NCI-H446 (cell line): ENCODE measurements at regions not wholly inside any gene's neighbourhood (a gene's known extent, or its start where the extent isn't known, plus 50 kb on each side); places are given as distances from the start of the nearest gene placed in this dataset.
"Not testable (repeated sequence)": the region's sequence is repeated elsewhere in the genome, so short reads cannot be mapped to it uniquely, and the experiment has no call there.

Source experiments
- DNase-seq, 2 experiments: peaks; one replicate each; lab custom pipeline; 2025; lab: John Stamatoyannopoulos, UW

DNA sequence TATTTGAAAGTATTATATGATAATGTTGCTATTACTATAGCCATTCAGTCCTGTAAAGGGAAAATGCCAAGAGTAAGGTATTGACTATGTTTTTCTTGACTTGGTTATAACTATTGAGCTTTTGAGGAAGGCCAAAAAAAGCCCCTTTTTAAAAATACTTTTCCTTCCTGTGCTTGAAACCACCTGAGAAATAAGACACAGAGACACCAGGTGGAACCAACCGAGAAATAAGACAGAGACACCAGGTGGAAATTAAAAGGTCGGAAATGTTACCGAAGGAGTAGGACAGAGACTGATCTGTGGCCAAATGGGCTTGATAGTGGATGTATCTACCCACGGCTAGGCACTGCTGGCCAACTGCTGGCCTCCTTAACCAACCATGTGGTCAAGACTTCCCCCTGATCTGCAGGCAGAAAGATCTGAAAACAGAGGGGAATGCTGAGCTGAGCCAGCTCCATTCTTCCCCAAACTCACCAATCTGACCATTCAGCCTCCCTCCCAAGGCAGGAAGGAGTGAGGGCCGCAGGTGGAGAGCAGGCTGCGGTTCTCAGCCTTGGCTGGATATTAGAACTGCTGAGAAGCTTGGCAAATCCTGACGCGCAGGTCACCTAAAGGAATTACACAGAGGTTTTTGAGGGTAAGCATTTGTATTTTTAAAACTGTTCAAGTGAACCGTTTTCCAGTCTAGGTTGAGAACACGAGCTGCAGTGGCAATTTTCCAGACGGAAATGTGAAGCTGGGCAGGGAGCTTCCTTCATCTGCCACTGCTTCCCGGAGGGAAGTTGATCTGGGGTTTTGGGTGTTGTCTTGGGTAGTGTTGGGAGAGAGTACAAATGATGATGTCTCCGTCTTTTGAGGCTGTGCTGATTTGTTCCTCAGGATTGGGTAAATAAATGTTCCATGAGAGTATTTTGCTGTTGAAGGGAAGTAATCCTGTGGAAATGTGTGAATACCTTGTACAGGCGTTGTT, 121.7 kb upstream of the EXOC2 start:
- DNase-seq = no peak

DNA sequence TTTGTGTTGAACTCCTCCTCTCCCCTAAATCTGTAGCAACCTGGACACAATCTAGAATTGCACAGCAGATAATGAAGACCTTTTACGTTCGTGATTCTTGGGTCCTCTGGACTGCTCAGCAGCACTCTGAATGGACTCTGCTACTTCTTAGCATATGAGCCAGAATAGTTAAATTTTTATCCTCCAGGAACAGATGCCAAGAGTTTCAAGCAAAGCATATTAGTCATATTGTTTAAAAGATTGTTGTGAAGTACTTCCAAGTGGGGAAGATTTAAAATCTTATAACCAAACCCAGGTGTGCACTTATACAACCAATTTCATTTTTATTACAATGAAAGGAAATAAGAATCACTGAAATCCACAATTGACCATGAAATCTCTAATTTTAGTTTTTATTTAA, 118.9 kb upstream of the EXOC2 start:
- DNase-seq = no peak

DNA sequence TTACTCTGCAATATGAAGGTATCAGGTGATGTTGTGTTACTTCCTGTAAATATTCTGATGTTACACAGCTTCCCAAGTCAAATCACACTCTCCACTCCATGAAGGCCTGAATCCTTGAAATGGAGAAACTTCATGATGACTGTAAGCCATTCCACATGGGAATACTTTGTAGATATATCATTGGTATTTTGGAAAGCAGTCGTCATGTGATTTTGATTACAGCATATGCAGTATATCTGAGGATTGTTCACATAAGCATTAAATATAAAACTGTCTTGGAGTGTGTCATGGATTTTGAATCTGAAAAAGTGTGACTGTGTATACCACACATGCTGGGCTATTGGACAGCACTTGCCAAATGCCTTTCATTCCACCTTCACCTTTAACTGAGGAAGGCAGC, 118.3 kb upstream of the EXOC2 start:
- DNase-seq = no peak

DNA sequence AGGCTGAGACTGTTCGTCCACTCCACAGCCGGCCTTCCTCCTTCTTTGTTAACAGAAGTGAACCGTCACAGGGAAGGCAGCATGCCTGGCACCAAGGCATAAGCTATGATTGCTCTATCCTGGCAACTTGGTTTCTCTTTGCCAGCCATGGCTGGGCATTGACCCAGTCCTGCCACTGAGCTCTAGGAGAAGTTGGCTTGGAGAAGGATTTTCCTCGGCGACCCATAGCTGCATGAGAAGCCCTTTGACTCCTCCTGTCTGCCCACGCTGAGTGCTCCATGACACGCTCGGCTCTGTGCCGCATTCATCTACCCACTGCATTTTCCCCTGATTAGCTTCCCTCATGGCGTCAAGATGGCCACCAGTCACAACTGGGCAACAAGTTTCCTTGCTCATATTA, 111.8 kb upstream of the EXOC2 start:
- DNase-seq = no peak

DNA sequence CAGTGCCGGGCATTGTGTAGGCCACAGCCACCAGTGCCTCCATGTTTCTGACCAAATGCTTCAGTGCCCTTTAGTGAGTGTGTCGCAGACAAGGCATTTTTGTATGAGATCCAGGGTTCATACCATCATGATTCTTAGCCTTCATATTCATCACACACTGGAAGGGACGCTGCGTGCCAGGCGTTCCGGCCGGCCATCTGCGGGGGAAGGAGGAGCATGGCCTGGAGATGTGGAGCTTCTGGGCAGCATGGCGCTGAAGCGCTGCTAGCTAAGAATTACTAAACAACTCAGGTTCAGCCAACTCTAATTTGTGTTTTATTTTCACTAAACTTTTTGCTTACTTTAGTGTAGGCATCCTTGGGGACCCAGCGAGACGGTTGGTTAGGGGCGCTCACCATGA, 111.4 kb upstream of the EXOC2 start:
- DNase-seq = no peak

DNA sequence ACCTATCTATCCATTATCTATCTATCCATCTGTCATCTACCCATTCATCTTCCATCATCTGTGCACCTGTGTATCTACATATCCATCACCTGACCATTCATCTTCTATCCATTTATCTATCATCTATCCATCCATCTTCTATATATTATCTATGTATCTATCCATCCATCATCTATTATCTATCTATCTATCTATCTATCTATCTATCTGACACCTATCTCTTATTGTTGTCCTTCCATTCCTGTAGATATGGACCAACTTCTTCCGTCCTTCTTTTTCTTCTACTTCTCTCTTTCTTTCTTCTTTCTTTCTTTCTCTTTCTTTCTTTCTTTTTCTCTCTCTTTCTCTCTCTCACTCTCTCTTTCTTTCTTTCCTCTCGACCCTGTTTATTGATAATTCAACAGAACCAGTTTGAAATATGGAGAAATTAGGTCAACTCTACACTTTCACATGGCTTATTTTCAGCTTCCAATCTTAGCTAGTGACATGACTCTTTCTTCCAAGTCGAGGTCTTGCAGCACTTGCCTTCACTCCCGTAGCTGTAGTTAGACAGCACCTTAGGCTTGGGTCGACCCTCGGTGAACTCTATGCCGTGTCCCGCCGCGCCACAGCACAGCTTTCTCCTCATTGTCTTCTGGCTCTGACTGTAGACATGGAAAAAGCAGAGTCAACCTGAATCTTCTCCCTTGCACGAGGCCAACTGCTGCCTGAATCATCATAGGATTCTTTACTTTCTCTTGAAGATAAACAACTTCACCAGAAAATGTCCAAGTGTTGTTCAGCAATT, 110.4 kb upstream of the EXOC2 start:
- DNase-seq = no peak

DNA sequence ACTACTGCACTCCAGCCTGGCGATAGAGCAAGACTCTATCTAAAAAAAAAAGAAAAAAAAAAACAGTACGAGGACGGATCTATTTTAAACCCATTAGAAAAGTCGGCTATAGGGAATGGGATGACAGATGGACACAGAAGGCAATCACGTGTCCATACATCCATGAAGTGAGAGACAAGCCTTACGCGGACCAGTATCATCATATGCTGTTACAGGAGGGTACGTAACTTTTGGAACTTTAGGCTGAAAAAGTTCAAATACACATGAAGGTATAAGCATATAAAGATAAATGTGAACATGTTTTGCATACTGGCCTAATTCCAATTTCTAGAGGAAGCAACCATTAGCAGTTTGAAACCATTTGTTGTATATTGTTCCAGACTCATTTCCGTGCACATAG, 109.8 kb upstream of the EXOC2 start:
- DNase-seq = no peak

DNA sequence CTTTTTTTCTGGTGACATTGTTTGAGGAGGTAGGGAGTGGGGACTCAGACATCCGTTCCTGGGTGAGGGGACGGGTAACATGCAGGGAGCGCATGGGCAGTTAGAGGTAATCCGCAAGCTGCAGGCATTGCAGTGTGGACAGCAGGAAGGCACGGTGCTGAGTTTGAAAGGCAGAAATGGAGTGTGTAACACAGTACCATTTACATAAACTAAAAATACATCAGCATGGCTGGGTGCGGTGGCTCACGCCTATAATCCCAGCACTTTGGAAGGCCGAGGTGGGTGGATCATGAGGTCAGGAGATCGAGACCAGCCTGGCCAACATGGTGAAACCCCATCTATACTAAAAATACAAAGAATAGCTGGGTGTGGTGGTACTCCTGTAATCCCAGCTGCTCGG, 109.3 kb upstream of the EXOC2 start:
- DNase-seq = not testable (repeated sequence)

DNA sequence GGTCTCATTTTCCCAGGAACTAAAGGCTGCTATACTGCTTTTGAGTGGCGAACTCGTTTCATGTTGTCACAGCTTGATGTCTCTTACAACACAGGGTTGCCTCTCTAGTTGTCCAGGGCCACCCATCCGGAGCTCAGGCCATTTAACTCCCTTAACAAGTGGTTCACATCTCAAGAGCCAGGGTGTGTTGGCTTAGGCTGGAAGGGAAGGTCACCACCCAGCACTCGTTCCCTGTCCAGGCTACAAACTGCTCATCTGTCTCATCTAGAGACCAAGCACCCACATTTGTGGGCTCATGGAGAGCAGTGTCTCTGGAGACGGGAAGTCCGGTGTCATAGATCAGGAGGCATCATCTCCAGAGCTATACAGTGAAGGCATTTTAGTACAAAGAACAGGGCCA, 106.8 kb upstream of the EXOC2 start:
- no peak for DNase-seq

DNA sequence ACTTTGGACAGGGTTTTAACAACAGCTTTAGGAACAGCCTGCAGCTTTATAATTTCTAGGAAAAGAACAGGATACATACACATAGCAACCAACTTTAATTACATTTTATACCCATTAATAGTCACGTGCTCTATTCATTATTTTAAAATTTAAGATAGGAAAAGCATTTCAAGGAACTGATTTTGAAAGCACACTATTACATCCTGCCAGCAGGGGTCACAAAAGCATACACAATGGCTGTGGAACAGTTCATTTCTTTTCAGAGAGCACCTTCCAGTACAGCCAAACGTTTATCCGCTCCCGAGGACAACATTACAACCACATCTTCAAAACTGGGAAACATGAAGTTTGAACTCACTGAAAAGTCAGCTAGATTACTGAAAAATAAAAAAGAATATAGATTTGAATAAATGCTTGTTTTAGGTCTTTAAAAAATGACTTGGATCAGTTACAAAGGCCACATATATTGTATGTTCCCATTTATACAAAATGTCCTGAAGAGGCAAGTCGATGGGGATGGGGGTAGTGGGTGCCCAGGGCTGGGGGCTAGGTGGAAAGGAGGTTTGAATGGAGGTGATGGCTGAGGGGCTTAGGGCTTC, 104.6 kb upstream of the EXOC2 start:
- peak in 1 of 2 experiments; percentile 47 for DNase-seq

DNA sequence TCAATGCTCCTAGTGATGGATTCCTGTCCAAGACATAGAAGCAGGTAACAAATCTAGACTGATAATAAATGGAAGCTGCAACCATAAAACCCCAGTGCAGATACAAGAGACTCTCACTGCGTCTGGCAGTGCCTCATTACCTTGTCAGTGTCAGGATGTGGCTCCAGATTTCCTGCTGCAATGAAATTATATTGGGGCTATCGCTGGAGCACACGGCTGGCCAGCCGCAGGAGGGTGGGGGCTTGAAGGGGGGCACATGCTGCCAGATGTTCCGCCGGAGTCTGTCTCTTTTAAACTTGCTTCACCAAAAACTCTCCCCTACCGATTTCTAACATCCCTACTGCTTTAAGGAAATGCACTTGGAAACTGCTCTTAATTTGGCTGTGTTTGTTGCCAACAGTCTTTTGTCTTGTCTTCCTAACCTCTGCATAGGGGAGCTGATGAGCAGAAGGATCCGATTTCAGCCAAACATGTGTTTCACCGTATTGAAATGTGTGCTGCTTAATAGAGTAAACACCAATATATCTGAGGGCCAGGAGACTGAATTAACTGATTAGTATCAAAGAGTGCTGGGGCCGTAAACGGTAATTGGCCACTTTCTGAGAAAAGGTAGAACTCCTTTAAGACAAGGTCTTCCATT, 102.2 kb upstream of the EXOC2 start:
- DNase-seq = no peak

DNA sequence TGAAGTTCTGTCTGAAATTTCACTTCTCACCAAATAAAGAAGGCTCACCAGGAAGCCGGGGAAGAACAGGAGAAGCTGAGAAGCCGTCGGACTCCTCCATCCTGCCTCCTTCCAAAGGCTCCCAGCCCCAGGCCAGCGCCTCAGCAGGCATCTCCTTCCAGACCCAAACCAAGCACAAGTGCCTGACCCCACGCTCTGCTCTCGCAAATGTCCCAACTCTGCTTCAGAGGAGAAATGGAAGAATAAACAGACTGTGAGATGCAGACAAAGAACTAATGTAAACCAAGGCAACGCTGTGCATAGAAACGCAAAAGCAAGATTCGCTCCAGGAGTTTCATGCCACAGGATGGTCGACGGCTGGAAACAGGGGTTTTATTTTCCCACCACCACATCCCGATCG, 100.3 kb upstream of the EXOC2 start:
- no peak for DNase-seq

DNA sequence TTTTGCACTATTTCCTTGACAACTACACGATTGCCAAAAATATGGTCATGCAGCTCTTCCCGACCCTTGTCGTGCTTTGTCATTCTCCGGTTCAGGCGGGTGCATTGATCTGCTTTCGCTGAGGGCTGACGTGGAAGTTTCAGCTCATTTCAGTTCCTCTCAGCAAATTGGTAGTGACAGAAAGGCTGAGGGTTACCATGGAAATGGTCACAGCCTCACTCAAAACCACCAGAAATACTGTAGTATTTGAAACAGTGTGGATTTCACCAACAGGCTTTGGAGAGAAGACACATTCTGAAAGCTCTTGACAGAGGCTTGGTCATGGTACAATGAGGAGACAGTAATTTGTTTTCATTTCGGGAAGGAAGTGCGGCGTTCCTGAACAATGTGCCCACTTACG, 99.7 kb upstream of the EXOC2 start:
- DNase-seq = no peak

DNA sequence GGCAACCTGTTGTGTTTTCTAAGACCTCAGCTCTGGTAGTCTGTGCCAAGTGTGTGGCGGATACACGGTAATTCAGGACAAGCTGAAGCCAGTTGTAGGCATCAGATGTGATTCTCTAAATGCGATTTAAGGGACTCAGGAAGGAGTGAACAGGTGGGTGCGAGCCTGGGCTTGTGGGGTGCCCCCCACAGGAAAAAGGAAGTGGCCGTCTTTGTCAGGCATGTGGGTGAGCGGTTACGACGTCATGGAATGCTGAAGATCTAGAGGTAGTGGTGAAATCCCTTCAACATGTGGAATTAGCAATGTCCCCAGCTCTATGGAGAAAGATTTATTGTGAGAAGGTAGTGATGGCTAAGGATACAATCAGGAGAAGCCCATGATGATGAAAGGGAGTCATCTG, 95.1 kb upstream of the EXOC2 start:
- DNase-seq = no peak

DNA sequence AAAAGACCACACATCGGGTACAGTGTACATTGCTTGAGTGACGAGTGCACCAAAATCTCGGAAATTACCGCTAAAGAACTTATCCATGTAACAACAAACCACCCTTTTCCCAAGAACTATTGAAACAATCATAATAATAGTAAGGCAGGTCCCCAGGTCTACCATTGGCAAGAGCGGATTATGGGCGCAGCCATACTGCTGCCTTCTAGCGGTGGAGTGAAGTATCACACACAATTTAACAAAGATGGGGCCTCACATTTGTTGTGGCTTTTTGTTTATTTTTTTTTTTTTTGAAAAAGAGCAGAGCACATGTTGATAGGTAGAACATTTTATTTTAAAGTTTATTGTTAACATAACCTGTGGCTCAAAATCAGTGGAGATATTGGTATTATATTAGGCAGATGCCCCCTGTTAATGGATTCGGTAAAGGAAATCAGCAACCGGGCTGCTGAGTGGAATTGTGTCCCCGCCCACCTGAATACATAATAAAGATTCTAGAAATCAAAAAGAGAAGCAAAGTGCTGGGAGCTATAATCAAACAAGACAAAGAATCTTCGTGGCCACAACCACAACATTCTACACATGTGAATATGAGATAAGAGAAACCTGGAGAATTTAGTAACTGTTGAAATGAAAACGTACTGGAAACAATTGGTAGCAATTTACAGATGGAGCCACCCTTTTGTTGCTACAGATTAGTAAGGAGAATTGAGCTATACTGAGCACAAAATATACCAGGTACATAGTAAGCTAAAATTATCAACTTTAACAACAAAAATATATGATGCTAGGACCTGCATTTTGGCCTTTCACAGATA, 94.2 kb upstream of the EXOC2 start:
- peak in 1 of 2 experiments; percentile 13 for DNase-seq

DNA sequence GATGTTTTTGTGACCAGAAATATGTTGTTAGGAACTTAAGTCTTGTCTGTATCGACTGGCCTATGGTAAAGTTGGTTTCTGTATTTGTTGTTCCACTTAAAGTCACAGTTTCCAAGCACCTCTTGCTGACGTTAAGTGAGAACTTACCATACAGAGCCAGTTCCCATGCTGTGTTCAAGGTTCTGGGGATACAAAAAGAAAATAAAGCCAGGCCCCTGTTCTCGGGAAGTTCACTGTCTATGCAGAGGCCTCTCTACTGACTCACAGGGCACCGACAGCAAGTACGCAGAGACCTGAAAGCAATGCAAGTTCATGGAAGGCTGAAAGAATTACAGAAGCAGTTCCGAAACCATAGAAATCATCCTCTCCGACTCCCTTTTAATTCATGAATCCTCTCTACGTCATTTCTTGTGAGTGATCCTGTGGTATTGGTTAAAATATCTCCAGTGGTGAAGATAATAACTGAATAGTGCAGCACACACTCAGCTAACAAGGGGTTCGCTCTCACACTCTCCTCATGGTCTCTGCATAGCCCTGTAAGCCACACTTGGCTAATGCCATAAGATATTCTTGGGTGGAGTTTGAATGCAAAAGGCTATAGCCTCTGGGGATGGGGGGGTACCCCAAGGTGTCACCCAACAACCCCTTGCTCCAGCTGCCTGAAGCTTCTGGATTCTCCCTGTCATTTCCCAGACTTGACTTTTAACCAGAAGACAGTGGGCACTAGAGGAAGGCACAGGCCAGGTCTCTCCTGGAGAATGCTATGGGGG, 91.2 kb upstream of the EXOC2 start:
- no peak for DNase-seq

DNA sequence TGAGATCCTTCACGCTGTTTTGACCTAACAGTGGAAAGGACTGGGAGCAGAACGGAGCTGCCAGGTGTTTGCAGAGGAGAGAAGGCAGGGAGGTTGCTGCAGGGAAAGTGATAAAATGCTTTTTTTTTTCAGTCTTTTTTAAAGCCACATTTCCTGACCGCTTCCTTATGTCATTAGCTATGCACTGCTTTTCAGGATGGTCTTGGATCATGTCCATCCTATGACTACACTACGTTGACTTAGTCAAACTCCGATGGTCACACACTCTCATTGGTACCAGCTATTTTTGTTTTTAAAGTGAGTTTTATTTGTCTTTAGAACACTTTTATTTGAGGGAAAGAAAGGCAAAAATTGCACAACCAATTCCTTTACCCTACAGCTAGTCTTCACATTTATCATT, 89.2 kb upstream of the EXOC2 start:
- DNase-seq = no peak

DNA sequence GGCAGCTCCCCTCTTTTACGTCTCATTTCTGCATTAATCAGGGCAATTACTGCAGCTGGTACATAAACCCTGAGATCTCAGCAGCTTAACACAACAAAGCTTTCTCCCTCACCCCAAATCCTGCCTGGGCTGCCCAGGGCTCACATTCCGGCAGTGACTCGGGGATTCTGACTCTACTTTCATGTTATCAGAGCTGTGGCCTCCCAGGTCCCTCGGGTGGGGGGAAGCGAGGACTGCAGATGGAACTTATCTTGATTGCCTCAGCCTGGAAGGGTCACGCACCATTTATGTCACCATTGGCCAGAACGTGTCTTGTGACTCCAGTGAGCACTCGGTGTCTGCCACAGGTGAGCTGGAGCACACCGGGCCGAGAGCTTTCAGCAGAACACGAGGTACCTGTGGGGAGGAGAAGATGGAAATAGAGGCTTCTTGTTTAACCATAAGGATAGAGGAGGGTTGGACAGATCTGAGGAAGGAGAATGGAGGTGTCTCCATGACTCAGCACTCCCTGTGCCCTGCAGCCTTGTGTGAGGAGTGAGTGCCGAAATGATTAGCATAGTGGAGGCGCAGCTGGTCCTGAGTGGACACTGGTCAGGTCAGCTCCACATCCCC, 88.5 kb upstream of the EXOC2 start:
- DNase-seq = no peak

DNA sequence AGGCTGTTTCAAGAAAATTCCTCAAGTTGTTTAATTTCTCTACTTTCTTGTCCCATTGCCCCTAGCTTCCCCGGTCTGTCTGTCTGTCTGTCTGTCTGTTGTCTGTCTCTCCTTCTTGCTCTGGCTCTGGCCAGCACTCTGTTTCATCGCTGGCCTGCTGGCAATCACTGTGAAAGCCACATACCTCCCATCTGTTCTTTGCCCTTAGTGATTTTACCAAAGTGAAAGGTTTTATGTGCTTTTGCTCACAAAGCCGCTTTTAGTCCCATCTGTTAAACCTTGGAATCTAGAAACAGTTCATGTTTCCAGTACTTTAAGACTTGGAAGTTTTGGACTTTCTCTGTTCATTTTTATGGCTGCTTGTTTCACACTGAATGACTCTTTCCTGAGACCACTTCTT, 87.8 kb upstream of the EXOC2 start:
- peak in 1 of 2 experiments; percentile 8 for DNase-seq

DNA sequence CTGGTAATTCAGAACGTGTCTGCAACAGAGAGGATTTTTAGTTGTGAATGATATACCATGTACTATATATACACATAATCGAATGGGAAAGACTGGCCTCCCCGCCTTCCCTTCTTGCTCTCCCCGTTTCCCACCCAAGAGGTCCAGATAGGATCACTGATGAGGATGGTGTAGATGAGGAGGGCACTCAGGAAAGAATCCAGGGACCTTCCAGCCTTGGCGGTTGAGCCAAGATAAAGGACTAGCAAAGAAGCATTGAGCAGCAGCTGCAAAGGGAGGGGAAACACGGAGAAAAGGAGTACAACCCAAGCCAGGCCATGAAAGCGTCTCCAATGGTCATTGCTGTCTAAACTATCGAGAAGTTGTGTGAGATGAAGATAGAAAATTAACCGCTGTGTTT, 84.0 kb upstream of the EXOC2 start:
- no peak for DNase-seq
